ENCODE measurements at regions not wholly inside any gene's neighbourhood (a gene's known extent, or its start where the extent isn't known, plus 50 kb on each side); places are given as distances from the start of the nearest gene placed in this dataset.

- TF ChIP-seq POLR2A (IDR thresholded peaks at IDR 0.05; ENCODE audit: low read length) (no peak), GATA1 (IDR thresholded peaks at IDR 0.05; ENCODE audit: low read depth, low read length) (no peak)
These were observed 326.7 kb downstream of the PIK3R1 start for GRCh38 chr5:68542207-68542606.
